Astrocyte of the spinal cord (primary cell): ENCODE measurements at regions not wholly inside any gene's neighbourhood (a gene's known extent, or its start where the extent isn't known, plus 50 kb on each side); places are given as distances from the start of the nearest gene placed in this dataset.

Source experiments
- DNase-seq: peaks from one replicate; pipeline ENCODE4 v3.0.0; 2011; ENCODE audit warnings: low read depth, low spot score
- H3K4me3 ChIP-seq: 2 replicates; pipeline ENCODE4 v1.5.1; 2011; ENCODE audit warnings: low read depth, mild to moderate bottlenecking, low read length, moderate library complexity
- in situ Hi-C: cut with HindIII; loops from 2 replicates; pipeline ENCODE4 v1.10.0; 2017; ENCODE audit warnings: low sequenced_read_pairs
- TF ChIP-seq, protein P1 (sequence below): IDR thresholded peaks from 2 replicates; pipeline ENCODE4 v1.5.1; 2012; ENCODE audit warnings: low read depth, mild to moderate bottlenecking, low read length, inconsistent platforms

DNA sequence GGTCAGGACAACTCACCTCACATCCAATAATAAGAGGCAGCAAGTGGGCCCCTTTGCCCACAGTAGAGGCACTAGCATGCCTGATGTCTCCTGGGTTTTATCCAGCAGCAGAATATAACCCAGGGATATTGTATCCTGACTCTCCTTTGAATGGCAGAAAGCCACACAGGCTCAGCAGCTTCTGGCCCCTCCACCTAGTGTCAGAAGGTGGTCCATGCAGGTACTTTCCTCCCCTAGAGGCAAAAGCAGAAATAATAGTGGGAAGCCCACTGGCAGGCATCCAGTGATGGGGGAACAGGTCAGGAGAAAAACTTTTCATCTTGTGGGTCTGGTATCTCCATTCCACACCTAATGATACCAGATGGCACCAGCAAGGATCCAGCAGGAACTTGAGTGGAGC is 75.5 kb upstream of the IRS4 start:
- no peak overlapping the region for H3K4me3 ChIP-seq
- TF ChIP-seq, protein P1, sequence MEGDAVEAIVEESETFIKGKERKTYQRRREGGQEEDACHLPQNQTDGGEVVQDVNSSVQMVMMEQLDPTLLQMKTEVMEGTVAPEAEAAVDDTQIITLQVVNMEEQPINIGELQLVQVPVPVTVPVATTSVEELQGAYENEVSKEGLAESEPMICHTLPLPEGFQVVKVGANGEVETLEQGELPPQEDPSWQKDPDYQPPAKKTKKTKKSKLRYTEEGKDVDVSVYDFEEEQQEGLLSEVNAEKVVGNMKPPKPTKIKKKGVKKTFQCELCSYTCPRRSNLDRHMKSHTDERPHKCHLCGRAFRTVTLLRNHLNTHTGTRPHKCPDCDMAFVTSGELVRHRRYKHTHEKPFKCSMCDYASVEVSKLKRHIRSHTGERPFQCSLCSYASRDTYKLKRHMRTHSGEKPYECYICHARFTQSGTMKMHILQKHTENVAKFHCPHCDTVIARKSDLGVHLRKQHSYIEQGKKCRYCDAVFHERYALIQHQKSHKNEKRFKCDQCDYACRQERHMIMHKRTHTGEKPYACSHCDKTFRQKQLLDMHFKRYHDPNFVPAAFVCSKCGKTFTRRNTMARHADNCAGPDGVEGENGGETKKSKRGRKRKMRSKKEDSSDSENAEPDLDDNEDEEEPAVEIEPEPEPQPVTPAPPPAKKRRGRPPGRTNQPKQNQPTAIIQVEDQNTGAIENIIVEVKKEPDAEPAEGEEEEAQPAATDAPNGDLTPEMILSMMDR, result no peak
- DNase-seq, result no peak
- in situ Hi-C loops, result no loop called here

DNA sequence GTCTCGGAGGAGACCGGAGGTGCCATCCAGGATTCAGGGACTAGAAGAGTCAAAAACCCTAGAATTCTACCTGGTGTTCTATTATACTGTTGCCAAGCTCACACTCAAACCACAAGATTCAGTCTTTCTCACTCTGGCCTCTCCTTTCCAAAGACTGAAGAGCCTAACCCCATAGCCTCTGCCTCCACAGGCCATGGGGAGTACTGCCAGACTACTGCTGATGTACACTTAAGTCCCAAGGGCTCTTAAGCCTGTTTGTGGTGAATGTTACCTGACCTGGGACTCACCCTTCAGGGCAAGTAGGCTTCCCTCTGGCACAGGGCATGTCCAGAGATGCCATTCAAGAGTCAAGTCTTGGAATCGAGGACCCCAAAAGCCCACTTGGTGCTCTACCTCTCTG is 58.9 kb upstream of the IRS4 start:
- DNase-seq, result no peak
- no peak overlapping the region for H3K4me3 ChIP-seq
- TF ChIP-seq, protein P1, result no peak
- in situ Hi-C loops, result no loop called here
